TTC549 (cell line): ENCODE measurements at regions not wholly inside any gene's neighbourhood (a gene's known extent, or its start where the extent isn't known, plus 50 kb on each side); places are given as distances from the start of the nearest gene placed in this dataset.

Source experiments
- FAIRE-seq: peaks from 2 replicates; lab custom pipeline; 2012; peaks lifted over from hg19 to GRCh38; lab: Jason Lieb, UNC

GRCh38 chr16:73251608-73252007 is 203.7 kb upstream of the ZFHX3 start:
- no peak for FAIRE-seq

- FAIRE-seq, result no peak
Observed at GRCh38 chr16:73248316-73248715, 200.4 kb upstream of the ZFHX3 start.

GRCh38 chr16:73240920-73241319 is 193.0 kb upstream of the ZFHX3 start:
- no peak for FAIRE-seq

GRCh38 chr16:73237601-73238000 is 189.7 kb upstream of the ZFHX3 start:
- FAIRE-seq, result no peak

- FAIRE-seq, result no peak
Observed at GRCh38 chr16:73234496-73234895, 186.6 kb upstream of the ZFHX3 start.

GRCh38 chr16:73233846-73234424 is 186.0 kb upstream of the ZFHX3 start:
- FAIRE-seq, result no peak

GRCh38 chr16:73233329-73233765 is 185.4 kb upstream of the ZFHX3 start:
- FAIRE-seq, result no peak

GRCh38 chr16:73232555-73233328 is 184.8 kb upstream of the ZFHX3 start:
- no peak for FAIRE-seq

- no peak for FAIRE-seq
Observed at GRCh38 chr16:73231944-73232554, 184.1 kb upstream of the ZFHX3 start.

GRCh38 chr16:73231379-73231778 is 183.5 kb upstream of the ZFHX3 start:
- FAIRE-seq, result no peak

- no peak for FAIRE-seq
Observed at GRCh38 chr16:73230651-73231050, 182.7 kb upstream of the ZFHX3 start.

- FAIRE-seq, result no peak
Observed at GRCh38 chr16:73228649-73229048, 180.7 kb upstream of the ZFHX3 start.

- no peak for FAIRE-seq
Observed at GRCh38 chr16:73226675-73227074, 178.7 kb upstream of the ZFHX3 start.

- no peak for FAIRE-seq
Observed at GRCh38 chr16:73225983-73226382, 178.1 kb upstream of the ZFHX3 start.

GRCh38 chr16:73220836-73221235 is 172.9 kb upstream of the ZFHX3 start:
- FAIRE-seq, result no peak

- FAIRE-seq, result no peak
Observed at GRCh38 chr16:73219176-73219575, 171.2 kb upstream of the ZFHX3 start.

- no peak for FAIRE-seq
Observed at GRCh38 chr16:73217654-73218053, 169.7 kb upstream of the ZFHX3 start.

GRCh38 chr16:73216932-73217331 is 169.0 kb upstream of the ZFHX3 start:
- FAIRE-seq, result no peak

- no peak for FAIRE-seq
Observed at GRCh38 chr16:73215678-73216377, 167.9 kb upstream of the ZFHX3 start.

GRCh38 chr16:73214825-73215677 is 167.1 kb upstream of the ZFHX3 start:
- no peak for FAIRE-seq

- no peak for FAIRE-seq
Observed at GRCh38 chr16:73213732-73214455, 166.0 kb upstream of the ZFHX3 start.
